ENCODE measurements at regions not wholly inside any gene's neighbourhood (a gene's known extent, or its start where the extent isn't known, plus 50 kb on each side); places are given as distances from the start of the nearest gene placed in this dataset.

- DNase-seq (ENCODE audit: low spot score): no peak
These were observed 154.0 kb upstream of the SYT13 start for GRCh38 chr11:45440111-45440510.

- no peak for DNase-seq (ENCODE audit: low spot score)
These were observed 150.8 kb upstream of the SYT13 start for GRCh38 chr11:45436966-45437365.

- no peak for DNase-seq (ENCODE audit: low spot score)
These were observed 150.0 kb upstream of the SYT13 start for GRCh38 chr11:45436118-45436517.

- DNase-seq (ENCODE audit: low spot score): no peak
These were observed 149.6 kb upstream of the SYT13 start for GRCh38 chr11:45435706-45436105.

- no peak for DNase-seq (ENCODE audit: low spot score)
These were observed 146.8 kb upstream of the SYT13 start for GRCh38 chr11:45432910-45433309.

- DNase-seq (ENCODE audit: low spot score): no peak
These were observed 146.0 kb upstream of the SYT13 start for GRCh38 chr11:45432100-45432499.

GRCh38 chr11:45431046-45432018, 145.2 kb upstream of the SYT13 start:
- no peak for DNase-seq (ENCODE audit: low spot score)

- no peak for DNase-seq (ENCODE audit: low spot score)
These were observed 144.2 kb upstream of the SYT13 start for GRCh38 chr11:45430361-45430760.

GRCh38 chr11:45429719-45430118, 143.6 kb upstream of the SYT13 start:
- no peak for DNase-seq (ENCODE audit: low spot score)

GRCh38 chr11:45428541-45429230, 142.5 kb upstream of the SYT13 start:
- no peak for DNase-seq (ENCODE audit: low spot score)

- DNase-seq (ENCODE audit: low spot score): no peak
These were observed 142.0 kb upstream of the SYT13 start for GRCh38 chr11:45428116-45428515.

- DNase-seq (ENCODE audit: low spot score): no peak
These were observed 138.5 kb upstream of the SYT13 start for GRCh38 chr11:45424411-45425180.

- no peak for DNase-seq (ENCODE audit: low spot score)
These were observed 137.5 kb upstream of the SYT13 start for GRCh38 chr11:45423475-45424120.

GRCh38 chr11:45423036-45423435, 136.9 kb upstream of the SYT13 start:
- DNase-seq (ENCODE audit: low spot score): no peak

GRCh38 chr11:45414088-45414487, 127.9 kb upstream of the SYT13 start:
- DNase-seq (ENCODE audit: low spot score): no peak

GRCh38 chr11:45413156-45413858, 127.2 kb upstream of the SYT13 start:
- DNase-seq (ENCODE audit: low spot score): no peak

GRCh38 chr11:45412521-45412920, 126.4 kb upstream of the SYT13 start:
- DNase-seq (ENCODE audit: low spot score): no peak

- DNase-seq (ENCODE audit: low spot score): no peak
These were observed 125.9 kb upstream of the SYT13 start for GRCh38 chr11:45412051-45412471.

- no peak for DNase-seq (ENCODE audit: low spot score)
These were observed 125.2 kb upstream of the SYT13 start for GRCh38 chr11:45411228-45411946.

Data from HT-29 (cell line).